ENCODE measurements at regions not wholly inside any gene's neighbourhood (a gene's known extent, or its start where the extent isn't known, plus 50 kb on each side); places are given as distances from the start of the nearest gene placed in this dataset.
A peak's percentile ranks its signal among the peaks of the same experiment; 100 is the strongest.
"Not testable (repeated sequence)": the region's sequence is repeated elsewhere in the genome, so short reads cannot be mapped to it uniquely, and the experiment has no call there.

DNA sequence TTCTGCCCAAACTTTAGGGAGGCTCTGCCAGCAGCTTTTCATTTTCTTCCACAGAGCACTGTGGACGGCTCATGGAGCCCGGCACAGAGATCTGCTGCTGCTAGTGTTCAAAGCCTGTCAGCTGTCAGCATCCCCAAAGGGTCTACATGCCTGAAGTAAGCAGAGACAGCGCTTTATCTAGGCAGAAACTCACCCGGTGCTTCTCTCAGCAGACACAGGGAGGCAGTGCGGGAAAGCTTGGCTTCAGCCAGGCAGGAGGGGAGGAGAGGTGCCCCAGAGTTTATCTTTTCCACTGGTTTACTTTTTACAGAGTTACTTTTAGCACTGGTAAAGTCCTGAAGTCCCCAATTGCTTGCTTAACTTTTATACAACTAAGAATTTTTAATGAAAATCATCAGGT lies 339.3 kb downstream of the NKX6-1 start:
- DNase-seq (ENCODE audit: low spot score) = no peak

DNA sequence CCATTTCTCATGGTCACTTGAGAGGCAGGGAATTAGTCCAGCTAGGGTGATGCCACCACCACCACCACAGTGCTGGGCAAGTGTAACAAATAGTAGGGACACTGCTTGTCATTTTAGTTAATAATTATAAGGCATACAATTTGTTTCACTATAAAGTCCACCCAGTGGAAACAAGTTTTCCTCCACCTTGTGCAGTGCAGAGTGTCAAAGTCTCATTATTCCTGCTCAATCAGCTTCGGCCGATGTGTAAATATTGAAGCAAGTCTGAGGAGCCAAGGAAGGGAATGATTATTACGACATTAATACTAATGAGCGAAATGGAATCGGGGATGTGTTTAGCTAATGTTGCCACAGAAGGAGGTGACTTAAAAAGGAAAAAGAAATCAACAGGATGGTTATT lies 340.4 kb downstream of the NKX6-1 start:
- in situ Hi-C loops (cut with HindIII; ENCODE audit: low sequenced_read_pairs) = no loop called here
- DNase-seq (ENCODE audit: low spot score) = no peak

More for the DNA sequence above, 339.3 kb downstream of the NKX6-1 start:
- in situ Hi-C loops (cut with HindIII; ENCODE audit: low sequenced_read_pairs) = no loop called here

DNA sequence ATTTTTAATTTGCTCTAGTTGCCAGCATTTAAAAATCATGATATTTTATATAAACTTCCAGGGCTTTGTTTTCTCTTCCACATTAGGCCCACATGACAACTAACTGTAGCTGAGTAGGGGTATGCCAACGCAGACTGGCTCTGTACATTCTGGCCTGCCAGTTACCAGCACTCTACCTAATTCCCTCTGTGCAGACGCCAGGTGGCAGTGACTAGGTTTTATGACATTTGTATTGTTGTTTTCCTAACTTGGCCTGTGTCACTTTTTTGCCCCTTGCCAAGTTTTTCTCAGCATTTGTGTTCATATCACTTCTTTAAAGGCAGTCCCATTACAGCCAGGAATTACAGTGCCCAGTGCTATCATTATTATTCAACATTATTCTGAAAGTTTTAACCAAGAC lies 347.5 kb downstream of the NKX6-1 start:
- DNase-seq (ENCODE audit: low spot score) = no peak
- in situ Hi-C loops (cut with HindIII; ENCODE audit: low sequenced_read_pairs) = no loop called here

DNA sequence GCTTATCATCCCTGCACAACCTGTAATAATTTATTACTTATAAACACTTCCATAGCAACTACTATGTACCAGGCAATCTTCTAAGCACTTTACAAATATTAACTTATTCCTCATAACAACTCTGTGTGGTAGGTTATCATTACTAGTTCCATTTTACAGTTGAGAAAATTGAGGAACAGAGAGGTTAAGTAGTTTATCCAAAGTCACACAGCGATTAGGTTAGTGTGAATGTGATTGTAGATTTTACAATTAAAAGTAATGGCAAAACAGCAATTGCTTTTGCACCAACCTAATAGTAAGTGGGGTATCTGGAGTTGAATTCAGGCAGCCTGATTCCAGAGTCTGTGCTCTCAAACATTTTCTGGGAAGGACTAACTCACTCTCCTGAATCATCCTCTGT lies 348.9 kb downstream of the NKX6-1 start:
- no peak for DNase-seq (ENCODE audit: low spot score)
- in situ Hi-C loops (cut with HindIII; ENCODE audit: low sequenced_read_pairs) = no loop called here

DNA sequence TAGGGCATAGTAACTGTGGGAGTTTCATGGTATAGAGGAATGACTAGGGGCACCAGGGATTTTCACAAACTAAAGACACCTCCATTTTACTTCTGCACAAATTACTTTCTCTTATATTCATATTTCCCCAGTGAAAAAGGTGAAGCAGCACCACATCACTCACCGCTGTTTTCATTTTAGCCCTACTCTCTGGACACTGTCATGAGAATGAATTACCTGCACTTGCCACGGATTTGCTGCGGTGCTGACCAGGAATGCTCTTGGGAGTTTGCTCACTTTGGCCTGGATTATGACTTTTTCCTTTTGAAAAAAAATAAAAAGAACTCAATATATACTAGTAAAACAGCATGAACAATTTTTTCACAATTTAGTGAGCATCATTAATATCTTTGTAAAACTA lies 351.3 kb downstream of the NKX6-1 start:
- DNase-seq (ENCODE audit: low spot score) = no peak
- in situ Hi-C loops (cut with HindIII; ENCODE audit: low sequenced_read_pairs) = no loop called here

DNA sequence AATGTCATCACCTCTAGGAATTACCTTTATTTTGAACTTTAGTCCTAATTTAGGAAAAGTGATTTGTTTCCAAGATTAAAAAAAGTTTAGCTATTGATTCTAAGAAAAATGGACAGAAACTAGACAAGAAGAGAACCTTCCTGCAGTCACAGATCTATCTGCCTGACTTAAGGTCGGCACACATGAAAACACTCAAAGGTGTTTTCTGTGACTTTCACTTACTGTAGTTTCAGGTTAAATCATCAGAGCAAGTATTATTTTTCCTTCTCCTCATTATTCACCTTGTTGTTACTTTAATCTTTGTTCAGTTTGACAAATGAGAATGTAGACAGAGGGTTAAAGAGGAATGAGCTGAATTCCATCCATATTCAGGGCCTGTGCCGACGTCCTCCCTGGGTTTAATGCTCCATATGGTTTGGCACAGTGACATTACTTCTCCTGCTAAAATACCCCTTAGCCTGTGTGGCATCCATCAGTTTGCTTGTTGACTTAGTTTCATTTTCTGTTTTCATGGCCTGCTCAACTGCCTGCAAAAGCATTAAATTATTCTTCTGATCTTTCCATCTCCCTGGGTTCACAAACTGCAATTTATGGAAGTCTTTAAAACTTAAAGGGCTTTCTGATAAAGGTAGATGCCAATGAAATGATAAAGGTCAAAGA lies 352.7 kb downstream of the NKX6-1 start:
- DNase-seq (ENCODE audit: low spot score) = no peak
- in situ Hi-C loops (cut with HindIII; ENCODE audit: low sequenced_read_pairs) = no loop called here

DNA sequence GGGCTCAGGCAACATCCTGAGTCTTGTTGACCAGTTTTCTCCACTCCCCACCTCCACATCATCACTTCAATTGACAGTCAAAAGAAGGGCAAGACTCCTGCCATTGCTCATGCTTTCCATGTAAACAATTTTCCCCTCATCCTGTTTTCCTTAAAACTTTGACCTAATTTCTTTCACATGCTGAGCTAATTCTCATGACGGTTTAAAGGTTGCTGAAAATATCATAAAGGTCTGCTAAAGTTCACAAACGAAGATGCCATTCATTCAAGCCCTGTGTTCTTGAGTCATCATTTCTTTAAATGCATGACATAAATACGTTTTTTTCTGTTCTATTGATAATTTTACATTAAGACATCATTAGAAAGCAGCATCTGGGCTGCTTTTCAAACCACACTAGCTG lies 353.9 kb downstream of the NKX6-1 start:
- in situ Hi-C loops (cut with HindIII; ENCODE audit: low sequenced_read_pairs) = no loop called here

DNA sequence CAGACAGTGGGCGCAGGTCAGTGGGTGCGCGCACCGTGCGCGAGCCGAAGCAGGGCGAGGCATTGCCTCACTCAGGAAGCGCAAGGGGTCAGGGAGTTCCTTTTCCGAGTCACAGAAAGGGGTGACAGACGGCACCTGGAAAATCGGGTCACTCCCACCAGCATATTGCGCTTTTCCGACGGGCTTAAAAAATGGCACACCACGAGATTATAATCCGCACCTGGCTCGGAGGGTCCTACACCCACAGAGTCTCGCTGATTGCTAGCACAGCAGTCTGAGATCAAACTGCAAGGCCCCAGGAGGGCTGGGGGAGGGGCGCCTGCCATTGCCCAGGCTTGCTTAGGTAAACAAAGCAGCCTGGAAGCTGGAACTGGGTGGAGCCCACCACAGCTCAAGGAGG lies 372.2 kb downstream of the NKX6-1 start:
- in situ Hi-C loops (cut with HindIII; ENCODE audit: low sequenced_read_pairs); DNase-seq (ENCODE audit: low spot score): not testable (repeated sequence)

More for the DNA sequence above, 353.9 kb downstream of the NKX6-1 start:
- DNase-seq (ENCODE audit: low spot score) = no peak

DNA sequence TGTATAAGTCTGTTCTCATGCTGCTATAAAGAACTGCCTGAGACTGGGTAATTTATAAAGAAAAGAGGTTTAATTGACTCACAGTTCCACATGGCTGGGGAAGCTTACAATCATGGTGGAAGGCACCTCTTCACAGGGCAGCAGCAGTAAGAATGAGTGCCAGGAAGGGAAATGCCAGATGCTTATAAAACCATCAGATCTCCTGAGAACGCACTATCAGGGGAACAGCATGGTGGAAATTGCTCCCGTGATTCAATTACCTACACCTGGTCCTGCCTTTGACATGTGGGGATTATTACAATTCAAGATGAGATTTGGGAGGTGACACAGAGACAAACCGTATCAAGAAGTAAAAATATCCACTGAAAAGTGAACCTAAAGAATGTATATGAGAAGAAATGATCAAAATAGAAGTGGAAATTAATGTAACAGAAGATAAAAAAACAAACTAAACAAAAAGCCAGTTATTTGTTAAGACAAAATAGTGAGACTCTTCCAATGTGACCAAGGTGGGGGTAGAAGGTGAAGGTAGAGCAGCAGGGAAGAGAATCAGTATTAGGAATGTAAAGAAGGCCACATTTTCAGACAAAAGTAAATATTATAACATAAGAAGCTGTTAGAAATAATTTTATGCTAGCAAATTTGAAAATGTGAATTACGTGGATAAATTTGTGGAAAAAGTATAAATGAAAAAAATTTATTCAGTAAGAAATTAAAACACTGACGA lies 372.9 kb downstream of the NKX6-1 start:
- no peak for DNase-seq (ENCODE audit: low spot score)
- in situ Hi-C loops (cut with HindIII; ENCODE audit: low sequenced_read_pairs) = no loop called here

DNA sequence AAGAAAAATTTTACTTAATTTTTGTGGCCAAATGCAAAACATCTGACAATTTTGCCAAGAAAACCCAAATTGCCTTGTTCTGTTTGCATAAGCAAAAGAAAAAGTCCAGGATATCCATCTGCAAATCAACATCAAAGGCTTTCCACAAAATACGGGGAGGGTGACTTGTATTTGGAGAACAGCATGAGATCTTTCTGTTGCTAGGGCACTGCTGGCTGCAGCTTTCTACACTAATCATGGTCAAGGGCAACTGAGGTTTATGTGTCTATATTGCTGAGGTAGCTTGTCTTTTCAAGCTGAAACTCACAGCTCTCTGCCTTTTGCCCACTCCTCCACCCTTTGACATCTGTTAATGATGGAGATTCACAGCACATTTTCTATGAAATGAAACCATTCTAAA lies 389.1 kb downstream of the NKX6-1 start:
- in situ Hi-C loops (cut with HindIII; ENCODE audit: low sequenced_read_pairs) = no loop called here
- no peak for DNase-seq (ENCODE audit: low spot score)

DNA sequence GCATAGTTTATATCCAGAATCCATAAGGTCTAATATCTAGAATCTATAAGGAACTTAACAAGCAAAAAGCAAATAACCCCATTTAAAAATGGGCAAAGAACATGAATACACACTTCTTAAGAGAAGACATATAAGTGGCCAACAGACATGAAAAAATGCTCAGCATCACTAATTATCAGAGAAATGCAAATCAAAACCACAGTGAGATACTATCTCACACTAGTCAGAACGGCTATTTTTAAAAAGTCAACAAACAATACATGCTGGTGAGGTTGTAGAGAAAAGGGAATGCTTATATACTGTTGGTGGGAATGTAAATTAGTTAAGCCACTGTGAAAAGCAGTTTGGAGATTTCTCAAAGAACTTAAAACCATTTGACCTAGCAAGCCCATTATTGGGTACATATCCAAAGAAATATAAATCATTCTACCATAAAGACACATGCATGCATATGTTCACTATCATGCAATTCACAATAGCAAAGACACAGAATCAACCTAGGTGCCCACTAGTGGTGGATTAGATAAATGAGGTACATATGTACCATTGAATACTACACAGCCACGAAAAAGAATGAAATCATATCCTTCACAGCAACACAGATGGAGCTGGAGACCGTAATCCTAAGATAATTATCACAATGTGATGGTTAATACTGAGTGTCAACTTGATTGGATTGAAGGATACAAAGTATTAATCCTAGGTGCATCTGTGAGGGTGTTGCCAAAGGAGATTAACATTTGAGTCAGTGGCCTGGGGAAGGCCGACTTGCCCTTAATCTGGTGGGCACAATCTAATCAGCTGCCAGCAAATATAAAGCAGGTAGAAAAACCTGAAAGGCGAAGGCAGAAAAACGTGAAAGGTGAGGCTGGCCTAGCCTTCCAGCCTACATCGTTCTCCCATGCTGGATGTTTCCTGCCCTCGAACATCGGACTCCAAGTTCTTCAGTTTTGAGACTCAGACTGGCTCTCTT lies 397.2 kb downstream of the NKX6-1 start:
- DNase-seq (ENCODE audit: low spot score); in situ Hi-C loops (cut with HindIII; ENCODE audit: low sequenced_read_pairs): not testable (repeated sequence)

DNA sequence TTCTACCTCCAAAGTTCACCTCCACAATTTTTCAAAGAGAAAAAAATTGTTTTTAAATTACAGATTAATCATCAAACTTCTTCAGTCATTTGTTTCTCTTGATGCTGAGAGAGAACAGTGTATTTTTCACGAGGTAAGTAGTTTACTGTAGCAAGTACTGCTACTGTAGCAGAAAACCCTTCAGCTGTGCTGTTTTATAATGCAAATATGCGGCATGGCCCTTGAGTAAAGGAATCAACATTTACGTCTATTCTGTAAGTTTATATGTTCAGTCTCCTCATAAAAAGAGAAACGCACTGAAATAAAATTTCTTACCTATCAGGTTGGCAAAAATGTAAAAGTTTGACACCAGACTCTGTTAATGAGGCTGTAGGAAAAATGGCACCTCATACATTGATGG lies 399.0 kb downstream of the NKX6-1 start:
- in situ Hi-C loops (cut with HindIII; ENCODE audit: low sequenced_read_pairs) = no loop called here
- DNase-seq (ENCODE audit: low spot score) = no peak

DNA sequence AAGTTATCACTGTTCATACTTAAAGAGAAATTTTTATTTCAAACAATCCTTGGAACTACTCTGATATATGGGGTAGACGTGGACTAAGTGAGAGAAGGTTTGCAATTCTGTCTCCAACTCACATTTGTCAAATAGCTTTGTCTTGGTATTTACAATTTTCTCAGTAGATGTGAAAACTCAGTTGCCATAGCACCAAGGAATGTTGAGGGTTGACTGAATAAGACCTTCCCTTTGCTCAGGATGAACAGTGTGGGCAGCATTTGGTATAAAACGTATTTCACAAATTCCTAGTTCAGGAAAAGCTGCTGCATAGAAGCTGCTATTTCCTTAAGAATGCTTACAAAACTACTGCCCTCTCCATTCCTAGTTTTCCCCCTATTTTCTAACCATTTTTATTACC lies 399.5 kb downstream of the NKX6-1 start:
- in situ Hi-C loops (cut with HindIII; ENCODE audit: low sequenced_read_pairs) = no loop called here
- DNase-seq (ENCODE audit: low spot score) = no peak

DNA sequence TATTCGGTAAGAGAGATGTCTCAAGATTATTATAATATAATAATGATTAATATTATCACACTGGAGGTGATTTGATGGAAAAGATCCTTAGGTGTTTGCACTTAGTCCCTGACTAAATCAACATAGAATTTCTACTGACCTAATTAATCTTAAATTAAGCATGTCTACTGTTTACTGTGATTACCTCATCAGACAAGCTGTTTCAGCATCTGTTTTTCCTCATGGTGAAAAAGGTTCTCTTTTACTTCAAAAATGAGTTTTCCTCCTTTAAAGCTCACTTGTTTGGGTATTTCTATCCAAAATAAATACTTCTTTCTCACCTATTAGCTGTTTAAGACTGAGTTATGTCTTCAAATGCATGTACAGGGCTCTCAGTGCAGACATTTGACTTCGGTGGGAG lies 407.8 kb downstream of the NKX6-1 start:
- peak; percentile 75 for DNase-seq (ENCODE audit: low spot score)
- in situ Hi-C loops (cut with HindIII; ENCODE audit: low sequenced_read_pairs) = no loop called here

DNA sequence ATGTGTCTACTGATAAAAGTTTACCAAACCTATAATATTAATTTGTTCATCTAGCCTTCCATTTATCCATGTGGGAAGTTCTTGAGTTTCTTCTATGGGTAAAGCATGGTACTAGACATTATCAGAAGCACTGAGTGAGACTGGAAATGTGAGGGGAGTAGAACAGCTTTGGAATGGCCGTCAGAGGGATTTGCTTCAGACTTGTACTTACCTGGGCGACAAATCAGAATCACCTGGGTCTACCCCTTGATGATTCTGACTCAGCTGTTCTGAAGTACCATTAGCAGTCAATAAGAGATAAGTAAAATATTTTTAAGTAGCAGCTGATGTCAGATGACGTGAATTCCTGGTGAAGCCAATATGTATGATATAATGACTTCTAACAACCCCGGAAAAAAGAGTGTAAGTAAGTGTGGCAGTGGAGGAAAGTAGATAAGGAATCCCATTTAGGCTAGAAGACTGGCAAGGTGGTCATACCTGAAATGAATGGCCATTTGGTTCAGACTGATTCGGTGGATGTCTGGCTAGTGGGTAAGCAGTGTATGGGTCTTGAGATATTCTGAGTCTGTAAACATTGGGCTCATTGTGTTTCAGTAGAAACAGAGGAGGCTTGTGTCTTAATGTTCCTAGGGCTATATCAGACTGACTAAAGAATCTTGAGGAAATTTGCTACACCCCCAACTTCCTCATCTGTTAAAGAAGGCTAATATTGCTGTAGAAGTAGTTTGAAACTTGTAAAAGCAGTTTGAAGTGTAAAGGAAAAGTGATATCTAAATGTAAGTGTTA lies 409.2 kb downstream of the NKX6-1 start:
- no peak for DNase-seq (ENCODE audit: low spot score)
- in situ Hi-C loops (cut with HindIII; ENCODE audit: low sequenced_read_pairs) = no loop called here

DNA sequence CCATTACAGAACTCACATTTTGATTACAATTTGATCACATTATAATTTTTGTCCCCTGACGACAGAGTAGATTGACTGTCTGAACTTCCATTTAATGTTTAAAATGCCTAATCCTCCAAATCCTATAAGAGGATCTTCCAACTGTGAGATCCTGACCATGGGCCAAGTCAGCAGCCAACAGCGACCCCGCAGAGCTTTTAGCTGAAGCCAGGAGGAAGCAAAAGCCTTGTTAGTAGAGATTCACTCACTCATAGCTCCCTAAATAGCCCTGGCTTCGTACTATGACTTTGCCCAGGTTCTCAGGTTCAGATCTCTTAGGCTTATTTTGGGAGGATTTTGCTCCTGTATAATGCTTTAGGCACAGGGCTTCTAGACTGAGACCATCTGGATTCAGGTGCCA lies 413.1 kb downstream of the NKX6-1 start:
- DNase-seq (ENCODE audit: low spot score) = peak; percentile 87
- in situ Hi-C loops (cut with HindIII; ENCODE audit: low sequenced_read_pairs) = no loop called here

DNA sequence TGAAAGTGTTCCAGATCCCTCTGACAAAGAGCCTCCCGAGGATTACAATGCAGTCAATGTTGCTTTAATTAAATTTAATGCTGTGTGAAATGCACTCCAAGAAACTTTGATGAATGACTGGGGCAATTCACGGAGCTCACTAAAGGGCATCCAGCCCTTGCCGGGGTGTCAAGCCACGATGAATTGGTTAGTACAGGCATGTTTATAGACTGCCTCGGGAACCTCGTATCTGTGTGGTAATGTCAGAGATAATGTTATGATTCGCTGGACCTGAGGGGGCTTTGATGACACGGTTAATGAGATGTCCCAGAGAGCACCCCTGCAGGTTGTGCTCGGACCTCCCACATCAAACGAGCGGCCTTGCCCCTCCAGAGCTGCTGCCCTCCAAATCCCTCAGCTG lies 428.8 kb downstream of the NKX6-1 start:
- in situ Hi-C loops (cut with HindIII; ENCODE audit: low sequenced_read_pairs) = no loop called here
- DNase-seq (ENCODE audit: low spot score) = no peak

DNA sequence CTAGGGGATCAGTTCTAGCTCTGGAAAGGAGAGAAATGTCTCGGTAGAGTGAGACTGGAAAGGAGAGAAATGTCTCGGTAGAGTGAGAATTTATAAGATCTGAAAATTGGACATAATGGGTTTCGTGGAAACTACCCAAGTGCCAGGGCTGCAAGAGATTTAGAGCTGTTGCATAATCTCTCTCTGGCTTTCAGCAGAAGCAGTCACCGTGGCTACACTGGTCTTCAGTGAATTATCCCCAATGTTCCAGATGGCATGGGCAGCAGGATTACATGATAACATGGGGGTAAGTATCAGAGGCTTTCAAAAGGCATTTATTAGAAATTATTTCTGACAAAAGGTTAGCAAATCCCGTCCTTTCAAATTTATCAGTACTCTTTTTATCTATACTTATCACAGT lies 435.5 kb downstream of the NKX6-1 start:
- peak; percentile 30 for DNase-seq (ENCODE audit: low spot score)
- in situ Hi-C loops (cut with HindIII; ENCODE audit: low sequenced_read_pairs) = no loop called here

DNA sequence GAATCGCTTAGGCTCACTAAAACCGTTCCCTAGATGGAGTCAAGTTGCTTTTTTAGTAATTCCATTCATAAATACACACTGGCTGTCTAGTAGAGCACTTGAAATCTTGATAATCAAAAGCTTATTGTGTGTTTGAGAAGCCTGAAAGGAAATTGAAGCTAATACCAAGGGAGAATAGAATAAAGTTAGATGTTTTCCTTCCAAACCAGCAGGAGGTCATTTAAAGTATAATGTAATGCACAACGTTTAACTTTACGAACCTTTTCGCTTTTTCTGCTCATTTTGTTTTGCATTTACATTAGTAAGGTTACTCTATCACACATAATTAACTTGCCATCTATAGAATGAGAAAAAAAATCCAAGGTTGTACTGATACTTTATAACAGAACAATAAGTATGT lies 440.9 kb downstream of the NKX6-1 start:
- DNase-seq (ENCODE audit: low spot score) = no peak
- in situ Hi-C loops (cut with HindIII; ENCODE audit: low sequenced_read_pairs) = no loop called here

Data from G401 (cell line).